OCI-LY1 (cell line): ENCODE measurements at regions not wholly inside any gene's neighbourhood (a gene's known extent, or its start where the extent isn't known, plus 50 kb on each side); places are given as distances from the start of the nearest gene placed in this dataset.
A peak's percentile ranks its signal among the peaks of the same experiment; 100 is the strongest.

ENCODE experiments used
- H2AFZ ChIP-seq: fragments of 200-600 bp; sonication (generic), shearing (Covaris generic); 2 replicates; pipeline ENCODE4 v1.6.0; 2014; ENCODE audit warnings: antibody characterized with exemption, mild to moderate bottlenecking, low read length
- H3F3A ChIP-seq: fragments of 200-600 bp; sonication (generic), shearing (Covaris generic); 2 replicates; pipeline ENCODE4 v1.6.0; 2014; ENCODE audit warnings: mild to moderate bottlenecking, antibody characterized with exemption, low read length, moderate library complexity; ENCODE audit not compliant: insufficient read depth
- H3K27ac ChIP-seq: fragments of 200-600 bp; sonication (generic); 2 replicates; pipeline ENCODE4 v1.5.1; 2014; ENCODE audit warnings: low read length, mixed run types, mild to moderate bottlenecking, low read depth; ENCODE audit not compliant: poor library complexity, severe bottlenecking
- H3K27me3 ChIP-seq: fragments of 200-600 bp; sonication (generic); 2 replicates; pipeline ENCODE4 v1.6.0; 2014; ENCODE audit warnings: antibody characterized with exemption, mild to moderate bottlenecking, low read length, moderate library complexity; ENCODE audit not compliant: insufficient read depth
- H3K36me3 ChIP-seq: fragments of 200-600 bp; sonication (generic); 2 replicates; pipeline ENCODE4 v1.6.1; 2014; ENCODE audit warnings: mild to moderate bottlenecking, antibody characterized with exemption, low read length, moderate library complexity, mixed read lengths; ENCODE audit not compliant: insufficient read depth
- H3K4me1 ChIP-seq: fragments of 200-600 bp; sonication (generic); 2 replicates; pipeline ENCODE4 v1.5.1; 2014; ENCODE audit warnings: mild to moderate bottlenecking, low read length, moderate library complexity; ENCODE audit not compliant: insufficient read depth, severe bottlenecking
- H3K4me2 ChIP-seq: fragments of 200-600 bp; sonication (generic), shearing (Covaris generic); 2 replicates; pipeline ENCODE4 v1.6.1; 2014; ENCODE audit warnings: low read length
- H3K4me3 ChIP-seq: fragments of 200-600 bp; sonication (generic); 2 replicates; pipeline ENCODE4 v1.5.1; 2014; ENCODE audit warnings: low read length, low read depth, mild to moderate bottlenecking, mixed read lengths; ENCODE audit not compliant: poor library complexity, severe bottlenecking
- H3K79me2 ChIP-seq: fragments of 200-600 bp; shearing (Covaris generic); 2 replicates; pipeline ENCODE4 v1.6.1; 2016; ENCODE audit warnings: mixed run types, low read length, mixed read lengths; ENCODE audit not compliant: insufficient read depth
- H3K9ac ChIP-seq: fragments of 200-600 bp; sonication (generic), shearing (Covaris generic); 2 replicates; pipeline ENCODE4 v1.6.1; 2014; ENCODE audit warnings: mild to moderate bottlenecking, low read length, mixed read lengths
- H3K9me2 ChIP-seq: fragments of 200-600 bp; sonication (generic), shearing (Covaris generic); 2 replicates; pipeline ENCODE4 v1.6.1; 2014; ENCODE audit warnings: low read depth, mild to moderate bottlenecking, low read length, mixed read lengths
- H3K9me3 ChIP-seq: fragments of 200-600 bp; shearing (Covaris generic); 2 replicates; pipeline ENCODE4 v1.6.1; 2014; ENCODE audit warnings: low read length, mixed read lengths
- H4K20me1 ChIP-seq: fragments of 200-600 bp; sonication (generic), shearing (Covaris generic); 2 replicates; pipeline ENCODE4 v1.6.0; 2016; ENCODE audit warnings: mild to moderate bottlenecking, low read length; ENCODE audit not compliant: insufficient read depth
- EZH2 ChIP-seq: fragments of 200-600 bp; sonication (generic), shearing (Covaris generic); IDR thresholded peaks from 2 replicates; pipeline ENCODE4 v1.8.0; 2017; ENCODE audit warnings: borderline replicate concordance, mixed run types, mild to moderate bottlenecking, antibody characterized with exemption, low read length, moderate library complexity, mixed read lengths
- TF ChIP-seq, protein P1 (sequence below): fragments of 200-600 bp; sonication (generic), shearing (Covaris generic); IDR thresholded peaks from 2 replicates; pipeline ENCODE4 v1.5.1; 2017; ENCODE audit warnings: mild to moderate bottlenecking, antibody characterized with exemption, low read length, moderate library complexity, mixed read lengths

DNA sequence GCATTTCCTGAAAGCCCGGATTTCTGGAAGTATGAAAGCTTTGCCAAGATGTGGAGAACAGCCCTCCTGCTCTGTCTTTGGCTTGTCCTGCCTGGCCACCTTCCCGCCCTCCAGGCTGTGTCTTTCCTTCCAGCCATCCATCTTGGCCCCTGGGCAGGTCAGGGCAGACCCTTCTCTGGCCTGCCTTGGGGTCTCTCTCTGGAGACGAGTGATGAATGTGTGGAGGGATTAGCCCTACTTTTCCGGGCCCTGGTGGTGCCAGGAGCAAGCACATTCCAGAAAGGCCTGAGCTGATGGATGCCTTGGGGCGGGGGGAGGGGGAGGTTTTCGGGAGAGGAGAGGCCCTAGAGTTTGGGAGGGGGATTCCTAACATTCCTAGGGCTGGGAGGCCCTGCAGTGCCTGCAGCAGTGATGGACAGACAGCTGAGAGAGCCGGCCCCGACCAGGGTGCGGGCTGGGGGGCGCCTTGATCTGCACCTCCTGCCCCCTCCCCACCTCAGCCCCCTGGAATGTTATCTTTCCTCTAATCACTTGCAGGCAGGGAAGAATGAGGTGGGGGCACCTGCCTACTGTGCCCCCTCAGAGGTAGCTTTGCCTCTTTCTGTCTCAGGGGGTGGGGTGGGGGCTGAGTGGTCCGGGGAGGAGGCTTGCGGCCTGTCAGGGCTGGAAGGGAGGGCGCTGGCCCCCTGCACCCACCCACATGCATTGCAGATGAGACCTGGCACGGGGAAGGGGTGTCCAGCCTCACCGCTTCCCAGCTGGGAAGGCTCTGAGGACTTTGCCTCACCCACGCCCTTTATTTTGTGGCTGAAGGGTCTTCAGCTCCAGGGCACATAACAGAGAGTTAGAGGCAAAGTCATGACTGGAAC lies 156.2 kb downstream of the DDX1 start:
- Histone ChIP-seq H3K27ac (no peak overlapping the region), H3K27me3 (no peaks in the 10 kb centered on the region), H3K79me2 (no peaks in the 10 kb centered on the region), H3K4me2 (no peak overlapping the region), H3F3A (no peaks in the 10 kb centered on the region), H3K9me2 (no peaks in the 10 kb centered on the region), H3K4me1 (no peaks in the 10 kb centered on the region), H3K36me3 (no peaks in the 10 kb centered on the region), H3K4me3 (no peak overlapping the region), H3K9me3 (no peaks in the 10 kb centered on the region), H4K20me1 (no peaks in the 10 kb centered on the region), H3K9ac (no peak overlapping the region), H2AFZ (no peak overlapping the region)
- TF ChIP-seq, protein P1, sequence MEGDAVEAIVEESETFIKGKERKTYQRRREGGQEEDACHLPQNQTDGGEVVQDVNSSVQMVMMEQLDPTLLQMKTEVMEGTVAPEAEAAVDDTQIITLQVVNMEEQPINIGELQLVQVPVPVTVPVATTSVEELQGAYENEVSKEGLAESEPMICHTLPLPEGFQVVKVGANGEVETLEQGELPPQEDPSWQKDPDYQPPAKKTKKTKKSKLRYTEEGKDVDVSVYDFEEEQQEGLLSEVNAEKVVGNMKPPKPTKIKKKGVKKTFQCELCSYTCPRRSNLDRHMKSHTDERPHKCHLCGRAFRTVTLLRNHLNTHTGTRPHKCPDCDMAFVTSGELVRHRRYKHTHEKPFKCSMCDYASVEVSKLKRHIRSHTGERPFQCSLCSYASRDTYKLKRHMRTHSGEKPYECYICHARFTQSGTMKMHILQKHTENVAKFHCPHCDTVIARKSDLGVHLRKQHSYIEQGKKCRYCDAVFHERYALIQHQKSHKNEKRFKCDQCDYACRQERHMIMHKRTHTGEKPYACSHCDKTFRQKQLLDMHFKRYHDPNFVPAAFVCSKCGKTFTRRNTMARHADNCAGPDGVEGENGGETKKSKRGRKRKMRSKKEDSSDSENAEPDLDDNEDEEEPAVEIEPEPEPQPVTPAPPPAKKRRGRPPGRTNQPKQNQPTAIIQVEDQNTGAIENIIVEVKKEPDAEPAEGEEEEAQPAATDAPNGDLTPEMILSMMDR = no peak
- no peak for TF ChIP-seq EZH2

DNA sequence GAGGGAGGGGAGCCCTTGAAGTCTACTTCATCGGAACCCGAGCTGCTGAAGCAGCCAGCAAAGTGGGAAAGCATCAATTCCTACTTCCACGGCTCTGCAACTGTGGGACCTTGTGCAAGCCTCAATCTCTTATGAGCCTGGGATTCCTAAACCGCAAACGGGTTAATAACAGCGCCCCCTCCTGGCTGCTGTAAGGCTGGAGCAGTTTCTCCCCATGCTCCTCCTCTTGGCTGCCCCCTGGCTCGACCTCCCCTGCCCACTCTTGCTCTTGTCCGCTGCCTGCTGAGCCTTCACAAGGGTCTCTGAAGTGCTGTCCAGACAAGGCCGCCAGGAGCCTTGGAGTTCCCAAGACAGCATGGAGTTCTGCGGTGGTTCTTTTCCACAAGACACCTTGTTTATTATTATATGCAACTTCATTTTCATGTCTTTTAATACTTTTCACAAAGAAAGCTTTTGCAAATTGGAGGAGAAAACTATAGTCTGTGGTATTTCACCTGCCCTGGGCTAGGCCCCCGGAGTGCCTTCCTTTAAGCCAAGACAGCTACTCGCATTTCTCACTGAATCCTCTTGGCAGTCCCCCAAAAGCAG lies 157.2 kb downstream of the DDX1 start:
- H3K4me1 ChIP-seq = no peaks in the 10 kb centered on the region
- H3K27me3 ChIP-seq = no peaks in the 10 kb centered on the region
- H2AFZ ChIP-seq = no peak overlapping the region
- no peak overlapping the region for H3K4me2 ChIP-seq
- no peaks in the 10 kb centered on the region for H3K9me3 ChIP-seq
- H3K79me2 ChIP-seq = no peaks in the 10 kb centered on the region
- no peak overlapping the region for H3K9ac ChIP-seq
- H4K20me1 ChIP-seq = no peaks in the 10 kb centered on the region
- H3K27ac ChIP-seq = no peak overlapping the region
- no peaks in the 10 kb centered on the region for H3K9me2 ChIP-seq
- H3F3A ChIP-seq = no peaks in the 10 kb centered on the region
- TF ChIP-seq, protein P1 = peak; percentile 62
- no peak for TF ChIP-seq EZH2
- no peak overlapping the region for H3K4me3 ChIP-seq
- no peaks in the 10 kb centered on the region for H3K36me3 ChIP-seq

DNA sequence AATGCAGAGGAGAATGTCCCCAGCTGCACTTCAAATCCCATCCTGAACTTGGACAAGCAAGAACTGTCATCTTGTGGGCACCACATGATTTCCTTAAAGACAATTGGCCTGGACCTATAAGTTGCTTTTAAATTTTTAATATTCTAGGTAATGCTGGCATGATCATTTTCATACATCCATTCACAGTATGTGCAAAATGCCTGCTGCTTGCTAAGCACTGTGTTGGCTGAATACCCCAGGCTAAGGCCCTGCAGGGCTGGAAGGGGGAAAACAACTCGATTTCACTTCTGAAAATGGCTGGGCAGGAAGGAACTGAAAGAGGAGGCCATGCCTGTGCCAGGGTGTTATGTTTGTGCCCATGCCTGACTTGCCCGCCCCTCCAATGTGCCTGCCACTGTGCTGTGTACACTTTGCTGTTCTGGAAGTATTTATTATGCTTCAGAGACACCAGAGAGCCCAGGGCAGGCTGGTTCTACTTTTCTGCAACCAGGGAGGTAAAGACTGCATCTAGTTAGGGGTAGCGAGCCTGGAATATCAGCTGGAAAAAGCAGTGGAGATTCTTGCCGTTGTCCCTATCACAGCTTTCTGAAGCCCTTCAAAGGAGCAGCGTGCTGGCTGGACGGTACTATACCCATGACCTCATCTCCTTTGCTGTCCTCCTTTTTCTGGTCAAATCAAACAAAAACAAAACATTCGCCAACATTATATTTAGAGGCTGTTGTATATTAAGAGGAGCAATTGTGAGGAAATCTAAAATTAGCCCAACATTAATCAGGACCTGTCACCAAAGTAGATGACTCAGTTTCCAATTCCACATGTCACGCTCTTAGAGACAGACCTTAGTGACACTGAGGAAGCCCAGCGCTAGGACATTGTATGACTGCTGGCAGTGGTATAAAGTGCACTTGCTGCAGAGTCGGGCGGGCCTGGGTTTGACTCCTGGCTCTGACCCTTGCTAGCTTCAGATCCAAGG lies 158.1 kb downstream of the DDX1 start:
- H3K27me3 ChIP-seq = no peaks in the 10 kb centered on the region
- H3K27ac ChIP-seq = no peak overlapping the region
- H2AFZ ChIP-seq = no peak overlapping the region
- H3K79me2 ChIP-seq = no peaks in the 10 kb centered on the region
- H3K4me1 ChIP-seq = no peaks in the 10 kb centered on the region
- TF ChIP-seq, protein P1 = no peak
- no peak for TF ChIP-seq EZH2
- H3K9me3 ChIP-seq = no peaks in the 10 kb centered on the region
- H3K9me2 ChIP-seq = no peaks in the 10 kb centered on the region
- no peak overlapping the region for H3K4me3 ChIP-seq
- no peaks in the 10 kb centered on the region for H3F3A ChIP-seq
- no peaks in the 10 kb centered on the region for H4K20me1 ChIP-seq
- no peak overlapping the region for H3K4me2 ChIP-seq
- H3K9ac ChIP-seq = no peak overlapping the region
- no peaks in the 10 kb centered on the region for H3K36me3 ChIP-seq
